DND-41 (cell line): ENCODE measurements at regions not wholly inside any gene's neighbourhood (a gene's known extent, or its start where the extent isn't known, plus 50 kb on each side); places are given as distances from the start of the nearest gene placed in this dataset.

Source experiments
- EZH2 ChIP-seq: IDR thresholded peaks from 3 replicates; pipeline ENCODE4 v1.6.1; 2012; ENCODE audit warnings: borderline replicate concordance, low read depth, mild to moderate bottlenecking, moderate library complexity, low read length, inconsistent platforms; ENCODE audit not compliant: severe bottlenecking
- TF ChIP-seq, protein P1 (sequence below): IDR thresholded peaks from 2 replicates; pipeline ENCODE4 v1.5.1; 2012; ENCODE audit warnings: borderline replicate concordance, low read length, moderate library complexity, mild to moderate bottlenecking; ENCODE audit not compliant: poor library complexity, severe bottlenecking; ENCODE audit errors: extremely low read depth

DNA sequence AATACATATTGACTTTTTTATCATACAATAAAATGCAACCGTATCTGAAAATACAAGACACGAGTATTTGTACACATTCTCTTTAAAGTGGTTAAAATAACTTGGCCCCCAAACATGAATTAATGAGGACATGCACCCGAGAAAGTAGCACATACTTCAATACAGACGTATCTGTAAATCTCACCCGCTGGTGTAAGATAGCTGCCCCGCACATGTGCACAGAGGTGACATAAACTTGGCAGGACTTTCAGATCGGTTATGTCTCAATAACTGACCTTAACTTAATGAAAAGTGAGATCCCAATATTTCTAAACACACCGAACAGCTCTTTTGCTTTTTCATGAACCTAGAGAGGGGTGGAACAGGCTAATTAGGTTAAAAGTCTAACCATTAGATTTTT, 91.5 kb upstream of the RPS6KA2 start:
- TF ChIP-seq, protein P1, sequence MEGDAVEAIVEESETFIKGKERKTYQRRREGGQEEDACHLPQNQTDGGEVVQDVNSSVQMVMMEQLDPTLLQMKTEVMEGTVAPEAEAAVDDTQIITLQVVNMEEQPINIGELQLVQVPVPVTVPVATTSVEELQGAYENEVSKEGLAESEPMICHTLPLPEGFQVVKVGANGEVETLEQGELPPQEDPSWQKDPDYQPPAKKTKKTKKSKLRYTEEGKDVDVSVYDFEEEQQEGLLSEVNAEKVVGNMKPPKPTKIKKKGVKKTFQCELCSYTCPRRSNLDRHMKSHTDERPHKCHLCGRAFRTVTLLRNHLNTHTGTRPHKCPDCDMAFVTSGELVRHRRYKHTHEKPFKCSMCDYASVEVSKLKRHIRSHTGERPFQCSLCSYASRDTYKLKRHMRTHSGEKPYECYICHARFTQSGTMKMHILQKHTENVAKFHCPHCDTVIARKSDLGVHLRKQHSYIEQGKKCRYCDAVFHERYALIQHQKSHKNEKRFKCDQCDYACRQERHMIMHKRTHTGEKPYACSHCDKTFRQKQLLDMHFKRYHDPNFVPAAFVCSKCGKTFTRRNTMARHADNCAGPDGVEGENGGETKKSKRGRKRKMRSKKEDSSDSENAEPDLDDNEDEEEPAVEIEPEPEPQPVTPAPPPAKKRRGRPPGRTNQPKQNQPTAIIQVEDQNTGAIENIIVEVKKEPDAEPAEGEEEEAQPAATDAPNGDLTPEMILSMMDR, result no peak
- no peak for TF ChIP-seq EZH2
